T-helper 2 cell treated with Interferon-gamma antibody and Interleukin-4, amounts not matched to agents 5 μg/mL and 100 μg/mL, for 36 hours (primary cell): ENCODE measurements at regions not wholly inside any gene's neighbourhood (a gene's known extent, or its start where the extent isn't known, plus 50 kb on each side); places are given as distances from the start of the nearest gene placed in this dataset.

Experiments used
- DNase-seq: peaks from one replicate; pipeline ENCODE4 v3.0.0; 2021; ENCODE audit warnings: low spot score
- H3K27ac Mint-ChIP-seq: one replicate; pipeline ENCODE4 v1.8.0; 2021; ENCODE audit warnings: mild to moderate bottlenecking, mixed read lengths
- H3K27me3 Mint-ChIP-seq: one replicate; pipeline ENCODE4 v1.8.0; 2021; ENCODE audit warnings: low read depth, mixed read lengths
- H3K36me3 Mint-ChIP-seq: one replicate; pipeline ENCODE4 v1.8.0; 2021; ENCODE audit warnings: low read depth, mixed read lengths
- H3K4me1 Mint-ChIP-seq: one replicate; pipeline ENCODE4 v1.8.0; 2021; ENCODE audit warnings: low read depth, mixed read lengths
- H3K4me3 Mint-ChIP-seq: one replicate; pipeline ENCODE4 v1.8.0; 2022; ENCODE audit warnings: mild to moderate bottlenecking, moderate library complexity, mixed read lengths
- H3K9me3 Mint-ChIP-seq: one replicate; pipeline ENCODE4 v1.8.0; 2021; ENCODE audit warnings: mixed read lengths

DNA sequence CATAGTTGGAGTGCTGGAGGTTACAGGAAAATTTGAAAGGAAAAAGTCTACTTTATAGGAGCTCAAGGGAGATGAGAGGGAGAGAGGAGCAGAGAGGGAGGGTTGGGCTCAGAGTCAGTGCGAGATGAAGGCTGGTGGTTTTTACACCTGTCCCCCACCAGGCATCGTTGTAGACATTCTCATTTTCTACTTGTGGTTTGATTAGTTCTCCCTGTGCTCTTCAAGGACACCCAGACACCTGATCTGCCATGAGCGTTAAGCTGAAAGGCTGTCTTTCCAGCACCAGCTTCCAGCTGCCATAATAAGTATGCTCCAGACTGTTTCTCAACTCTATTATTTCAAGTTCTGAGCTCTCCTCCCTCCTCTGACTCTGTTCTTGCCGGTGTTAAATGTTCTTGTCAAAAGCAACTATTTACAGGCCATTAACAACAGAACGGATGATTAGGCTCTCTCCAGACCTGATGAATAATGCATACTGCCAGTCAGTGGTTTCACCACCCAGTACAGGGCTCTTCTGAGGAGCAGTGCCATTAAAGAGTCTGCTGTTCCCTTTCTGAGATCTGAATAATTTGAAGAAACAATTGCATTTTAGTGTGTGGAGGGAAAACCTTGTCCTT, 514.6 kb upstream of the MCTP2 start:
- no peaks in the 10 kb centered on the region for H3K4me1 Mint-ChIP-seq
- H3K27me3 Mint-ChIP-seq, result no peaks in the 10 kb centered on the region
- no peak overlapping the region for H3K4me3 Mint-ChIP-seq
- H3K9me3 Mint-ChIP-seq, result no peaks in the 10 kb centered on the region
- H3K36me3 Mint-ChIP-seq, result no peaks in the 10 kb centered on the region
- no peak overlapping the region for H3K27ac Mint-ChIP-seq
- no peak for DNase-seq

GRCh38 chr15:93709708-93710107, 521.7 kb upstream of the MCTP2 start:
- H3K9me3 Mint-ChIP-seq, result no peaks in the 10 kb centered on the region
- no peaks in the 10 kb centered on the region for H3K36me3 Mint-ChIP-seq

DNA sequence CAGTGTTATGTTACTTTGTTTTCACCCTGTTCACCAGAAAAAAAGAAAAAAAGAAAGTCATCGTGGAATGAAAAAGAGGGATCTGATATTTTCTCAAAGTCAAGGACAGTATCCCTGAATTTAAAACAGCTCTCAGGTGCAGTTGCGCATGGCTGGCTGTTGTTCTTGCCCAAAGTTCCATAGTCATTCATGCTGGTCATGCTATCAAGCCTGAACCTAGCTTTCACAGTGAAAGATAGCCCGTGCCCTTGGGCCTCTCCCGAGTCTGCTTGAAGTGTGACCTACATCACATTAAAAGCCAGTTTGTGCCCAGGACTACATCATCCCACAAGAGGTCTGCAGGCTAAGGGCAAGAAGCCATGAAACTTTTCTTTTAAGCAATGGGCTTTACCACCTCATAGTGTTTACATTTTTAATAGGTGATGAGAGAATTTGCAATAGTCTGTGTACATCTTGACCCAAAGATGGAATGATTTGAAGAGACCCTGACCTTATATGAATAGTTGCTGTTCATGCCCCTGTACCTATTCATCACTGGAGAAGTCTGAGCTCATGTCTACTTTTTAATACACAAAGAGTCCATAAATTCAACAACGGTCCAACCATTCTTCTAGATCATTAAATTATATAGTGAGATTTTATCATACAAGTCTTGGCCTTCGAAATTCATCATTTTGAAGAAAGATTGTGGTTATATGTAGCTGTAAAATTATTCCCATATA, 522.5 kb upstream of the MCTP2 start:
- Mint-ChIP-seq H3K36me3 (no peaks in the 10 kb centered on the region), H3K4me3 (no peak overlapping the region), H3K27me3 (no peaks in the 10 kb centered on the region), H3K27ac (no peak overlapping the region), H3K4me1 (no peaks in the 10 kb centered on the region), H3K9me3 (no peaks in the 10 kb centered on the region)
- no peak for DNase-seq

More at GRCh38 chr15:93709708-93710107, 521.7 kb upstream of the MCTP2 start:
- Mint-ChIP-seq H3K4me1 (no peaks in the 10 kb centered on the region), H3K27ac (no peak overlapping the region), H3K27me3 (no peaks in the 10 kb centered on the region), H3K4me3 (no peak overlapping the region)
- DNase-seq, result no peak

- Mint-ChIP-seq H3K27me3 (no peaks in the 10 kb centered on the region), H3K9me3 (no peaks in the 10 kb centered on the region), H3K36me3 (no peaks in the 10 kb centered on the region), H3K4me3 (no peak overlapping the region), H3K27ac (no peak overlapping the region), H3K4me1 (no peaks in the 10 kb centered on the region)
- no peak for DNase-seq
Measured at GRCh38 chr15:93707751-93708150, 523.6 kb upstream of the MCTP2 start.

- Mint-ChIP-seq H3K36me3 (no peaks in the 10 kb centered on the region), H3K4me3 (no peak overlapping the region), H3K4me1 (no peaks in the 10 kb centered on the region), H3K9me3 (no peaks in the 10 kb centered on the region), H3K27me3 (no peaks in the 10 kb centered on the region), H3K27ac (no peak overlapping the region)
- no peak for DNase-seq
Measured at GRCh38 chr15:93706495-93707292, 524.7 kb upstream of the MCTP2 start.

DNA sequence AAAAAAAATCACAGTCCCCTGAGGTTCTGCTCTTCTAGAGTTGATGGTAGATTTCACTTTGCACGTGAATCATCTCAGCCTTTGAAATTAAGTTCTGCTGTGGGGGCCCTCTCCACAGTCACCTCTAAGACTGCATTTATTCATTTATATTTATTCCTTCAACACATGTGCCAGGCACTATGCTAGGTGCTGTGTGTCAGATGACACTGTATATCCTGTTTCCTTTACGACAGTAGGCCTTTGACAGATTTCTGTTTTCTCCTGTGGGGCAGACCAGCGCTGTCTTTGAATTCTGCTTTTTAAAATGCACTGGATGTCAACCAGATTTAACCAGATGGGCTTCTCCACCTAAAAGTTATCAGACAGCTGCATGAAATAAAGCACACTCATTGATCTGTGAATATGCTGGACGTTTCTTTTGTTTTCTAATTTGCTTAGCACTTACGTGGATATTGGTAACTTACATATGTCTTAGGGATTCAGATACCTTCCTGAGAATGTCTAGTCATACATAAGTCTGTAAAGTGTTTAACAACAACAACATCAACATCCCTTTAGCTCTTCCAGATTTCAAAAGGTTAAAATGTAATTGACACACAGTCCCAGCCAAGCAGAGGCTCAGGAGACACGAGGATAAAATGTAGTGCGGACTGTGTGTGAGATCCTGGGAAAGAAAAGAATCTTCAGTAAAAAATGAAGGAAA, 525.5 kb upstream of the MCTP2 start:
- no peak overlapping the region for H3K4me3 Mint-ChIP-seq
- H3K27me3 Mint-ChIP-seq, result no peaks in the 10 kb centered on the region
- no peak overlapping the region for H3K27ac Mint-ChIP-seq
- no peaks in the 10 kb centered on the region for H3K4me1 Mint-ChIP-seq
- no peaks in the 10 kb centered on the region for H3K36me3 Mint-ChIP-seq
- DNase-seq, result no peak
- H3K9me3 Mint-ChIP-seq, result no peaks in the 10 kb centered on the region

DNA sequence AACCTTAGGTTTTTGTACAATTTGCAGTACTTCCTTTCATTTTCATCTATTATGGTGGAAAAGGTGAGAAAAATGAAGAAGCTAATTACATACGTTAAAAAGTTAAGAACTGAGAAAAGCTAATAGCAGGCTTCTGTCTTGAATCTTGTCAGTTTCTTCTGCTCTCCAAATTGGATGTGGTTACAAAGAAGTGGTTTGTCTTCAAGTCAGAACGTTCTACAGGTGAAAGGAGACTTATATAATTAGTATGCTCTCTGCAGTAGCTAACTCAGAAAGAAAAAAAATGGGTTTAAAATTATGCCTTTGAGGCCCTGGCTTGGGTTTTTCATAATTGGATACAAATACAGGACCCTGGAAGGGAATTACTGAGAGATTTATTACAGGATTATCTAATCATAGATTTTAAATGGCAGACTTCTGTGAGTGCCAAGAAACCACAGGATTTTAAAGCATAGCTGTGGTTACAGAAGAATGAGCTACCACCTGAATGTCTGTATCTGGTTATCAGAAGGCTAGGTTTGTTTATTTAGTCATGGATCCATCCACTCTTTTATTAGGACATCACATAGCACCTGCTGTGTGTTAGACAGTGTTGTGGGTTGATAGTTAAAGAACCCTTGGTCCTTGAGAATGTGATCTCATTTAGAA, 528.1 kb upstream of the MCTP2 start:
- H3K27me3 Mint-ChIP-seq, result no peaks in the 10 kb centered on the region
- no peaks in the 10 kb centered on the region for H3K36me3 Mint-ChIP-seq
- H3K9me3 Mint-ChIP-seq, result peaks cover 4% of the 10 kb centered on the region
- H3K27ac Mint-ChIP-seq, result no peak overlapping the region
- DNase-seq, result no peak
- H3K4me1 Mint-ChIP-seq, result no peaks in the 10 kb centered on the region
- H3K4me3 Mint-ChIP-seq, result no peak overlapping the region

DNA sequence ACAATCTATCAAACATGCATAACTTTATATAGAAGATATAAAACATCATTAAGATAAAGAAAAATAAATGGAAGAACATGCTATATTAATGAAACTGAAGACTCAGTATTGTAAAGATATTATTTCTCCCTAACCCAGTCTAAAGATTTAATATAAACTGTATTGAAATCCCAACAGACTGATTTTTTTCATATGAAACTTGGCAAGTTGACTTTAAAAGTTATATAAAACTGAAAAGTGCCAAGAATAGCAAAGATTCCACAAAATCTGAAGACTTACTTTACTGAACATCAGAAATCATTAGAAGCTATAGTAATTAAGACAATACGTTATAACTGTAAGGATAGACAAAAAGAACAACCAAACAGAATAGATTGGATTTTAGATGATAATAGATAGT, 531.3 kb upstream of the MCTP2 start:
- Mint-ChIP-seq H3K4me1 (no peaks in the 10 kb centered on the region), H3K4me3 (no peak overlapping the region), H3K27me3 (no peaks in the 10 kb centered on the region), H3K36me3 (no peaks in the 10 kb centered on the region), H3K9me3 (peaks cover 12% of the 10 kb centered on the region), H3K27ac (no peak overlapping the region)
- DNase-seq, result no peak

DNA sequence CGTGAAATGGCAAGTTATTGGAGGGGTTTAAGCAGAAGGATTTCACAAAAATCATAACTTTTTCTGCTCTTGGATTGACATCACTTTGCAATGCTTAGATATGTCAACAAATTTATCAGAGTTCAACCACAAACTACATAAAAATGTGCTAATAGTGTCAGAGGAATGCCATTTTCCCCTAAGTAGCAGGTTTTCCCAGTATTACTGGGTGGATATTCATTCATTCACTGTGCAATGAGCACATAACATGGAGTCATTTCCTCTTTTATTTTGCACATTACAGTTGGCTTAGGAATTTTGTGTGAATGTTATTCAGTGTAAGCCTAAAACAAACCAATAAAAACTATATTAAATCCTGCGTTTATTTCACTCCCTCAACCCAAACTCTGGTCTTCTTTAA, 537.3 kb upstream of the MCTP2 start:
- H3K27me3 Mint-ChIP-seq, result no peaks in the 10 kb centered on the region
- no peak overlapping the region for H3K4me3 Mint-ChIP-seq
- H3K4me1 Mint-ChIP-seq, result no peaks in the 10 kb centered on the region

GRCh38 chr15:93683651-93684050, 547.7 kb upstream of the MCTP2 start:
- no peak for DNase-seq
- H3K9me3 Mint-ChIP-seq, result peaks cover 27% of the 10 kb centered on the region
- H3K27me3 Mint-ChIP-seq, result no peaks in the 10 kb centered on the region
- no peaks in the 10 kb centered on the region for H3K4me1 Mint-ChIP-seq
- no peak overlapping the region for H3K4me3 Mint-ChIP-seq
- H3K27ac Mint-ChIP-seq, result no peak overlapping the region
- H3K36me3 Mint-ChIP-seq, result no peaks in the 10 kb centered on the region

More for the DNA sequence above, 537.3 kb upstream of the MCTP2 start:
- no peak for DNase-seq
- peaks cover 12% of the 10 kb centered on the region for H3K9me3 Mint-ChIP-seq
- no peaks in the 10 kb centered on the region for H3K36me3 Mint-ChIP-seq
- H3K27ac Mint-ChIP-seq, result no peak overlapping the region

GRCh38 chr15:93671387-93671943, 559.9 kb upstream of the MCTP2 start:
- H3K4me3 Mint-ChIP-seq, result no peak overlapping the region
- DNase-seq, result no peak
- no peak overlapping the region for H3K27ac Mint-ChIP-seq
- H3K27me3 Mint-ChIP-seq, result no peaks in the 10 kb centered on the region
- no peaks in the 10 kb centered on the region for H3K36me3 Mint-ChIP-seq
- no peaks in the 10 kb centered on the region for H3K4me1 Mint-ChIP-seq
- no peaks in the 10 kb centered on the region for H3K9me3 Mint-ChIP-seq

- no peaks in the 10 kb centered on the region for H3K9me3 Mint-ChIP-seq
- no peaks in the 10 kb centered on the region for H3K4me1 Mint-ChIP-seq
- H3K36me3 Mint-ChIP-seq, result no peaks in the 10 kb centered on the region
- H3K4me3 Mint-ChIP-seq, result no peak overlapping the region
- DNase-seq, result no peak
- H3K27ac Mint-ChIP-seq, result no peak overlapping the region
- H3K27me3 Mint-ChIP-seq, result no peaks in the 10 kb centered on the region
Measured at GRCh38 chr15:93670931-93671330, 560.4 kb upstream of the MCTP2 start.

DNA sequence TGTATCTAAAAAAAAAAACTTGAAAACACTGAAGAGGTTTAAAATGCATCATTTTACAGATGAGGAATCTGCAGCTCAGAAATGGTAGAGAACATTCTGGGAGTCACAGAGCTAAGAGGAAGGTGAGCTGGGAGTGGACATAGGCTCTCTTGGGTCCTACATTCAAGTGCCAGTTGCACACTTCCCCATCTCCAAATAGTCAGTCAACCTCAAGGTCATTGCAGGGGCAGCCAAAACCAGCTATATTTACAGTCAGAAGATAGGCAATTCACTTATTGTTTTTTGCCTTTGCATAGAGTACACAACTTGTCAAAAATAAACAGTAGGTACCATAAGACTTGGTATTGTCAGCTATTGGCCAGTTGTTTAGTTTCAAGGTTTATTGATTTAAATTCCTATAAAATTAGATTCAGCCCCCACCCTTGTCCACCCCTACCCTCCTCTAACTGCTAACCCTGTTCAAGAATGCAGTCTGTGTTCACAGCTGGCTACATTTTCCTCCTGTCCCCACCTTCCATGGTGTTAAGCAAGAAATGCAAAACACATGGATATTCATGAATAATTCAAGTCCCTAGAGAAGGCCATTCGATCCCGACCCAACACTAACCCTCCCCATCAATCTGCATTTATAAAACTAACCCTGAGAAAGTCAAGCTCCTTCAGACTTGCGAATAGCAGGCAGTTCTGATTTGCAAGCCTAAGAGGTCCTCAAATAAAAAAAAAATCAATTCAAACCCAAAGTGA, 567.0 kb upstream of the MCTP2 start:
- Mint-ChIP-seq H3K4me3 (no peak overlapping the region), H3K27ac (no peak overlapping the region), H3K4me1 (no peaks in the 10 kb centered on the region), H3K9me3 (no peaks in the 10 kb centered on the region), H3K36me3 (no peaks in the 10 kb centered on the region), H3K27me3 (no peaks in the 10 kb centered on the region)
- no peak for DNase-seq
